Left lobe of liver (tissue), 2 donors: ENCODE measurements at regions not wholly inside any gene's neighbourhood (a gene's known extent, or its start where the extent isn't known, plus 50 kb on each side); places are given as distances from the start of the nearest gene placed in this dataset.

ENCODE experiments used
- ATAC-seq: fragments of 200-7000 bp; cut with Tn5 transposase; one replicate; pipeline ENCODE4 v1.9.1; 2020; ENCODE audit warnings: mild to moderate bottlenecking, moderate library complexity
- DNase-seq: peaks from one replicate; pipeline ENCODE4 v3.0.0-alpha.2; 2020; ENCODE audit warnings: low spot score
- donor health status: DM: no; HTN: no; CAD: no; lungs with moderate emphysema.
- donor health status: DM: no; HTN: yes; CAD: no.

DNA sequence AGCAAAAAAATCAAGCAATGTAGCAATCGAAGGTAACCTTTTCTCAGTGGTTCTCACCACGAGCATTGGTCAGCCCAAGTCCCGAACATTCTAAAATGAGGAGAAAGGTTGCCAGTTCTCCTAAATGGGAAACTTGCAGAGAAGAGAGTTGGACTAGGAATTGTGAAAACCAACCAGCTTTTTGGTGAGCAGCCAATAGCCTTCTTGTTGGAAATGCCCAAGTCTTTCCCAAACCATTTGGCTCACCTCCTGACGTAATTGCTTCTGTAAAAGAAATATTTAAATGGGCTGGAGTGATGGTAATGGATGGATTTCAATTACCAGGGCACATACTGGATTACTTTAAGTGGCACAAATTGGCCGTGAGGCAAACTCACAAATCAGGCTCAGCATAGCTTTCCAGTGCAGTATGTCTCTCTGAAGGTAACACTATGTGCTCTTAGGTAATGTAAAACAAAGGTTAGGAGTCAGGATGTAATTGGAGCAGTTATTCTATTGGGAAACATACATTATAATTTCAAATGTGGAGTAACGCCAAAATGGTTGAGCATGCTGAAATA lies 423.2 kb downstream of the KLF5 start:
- no peak for DNase-seq
- ATAC-seq = no peak

DNA sequence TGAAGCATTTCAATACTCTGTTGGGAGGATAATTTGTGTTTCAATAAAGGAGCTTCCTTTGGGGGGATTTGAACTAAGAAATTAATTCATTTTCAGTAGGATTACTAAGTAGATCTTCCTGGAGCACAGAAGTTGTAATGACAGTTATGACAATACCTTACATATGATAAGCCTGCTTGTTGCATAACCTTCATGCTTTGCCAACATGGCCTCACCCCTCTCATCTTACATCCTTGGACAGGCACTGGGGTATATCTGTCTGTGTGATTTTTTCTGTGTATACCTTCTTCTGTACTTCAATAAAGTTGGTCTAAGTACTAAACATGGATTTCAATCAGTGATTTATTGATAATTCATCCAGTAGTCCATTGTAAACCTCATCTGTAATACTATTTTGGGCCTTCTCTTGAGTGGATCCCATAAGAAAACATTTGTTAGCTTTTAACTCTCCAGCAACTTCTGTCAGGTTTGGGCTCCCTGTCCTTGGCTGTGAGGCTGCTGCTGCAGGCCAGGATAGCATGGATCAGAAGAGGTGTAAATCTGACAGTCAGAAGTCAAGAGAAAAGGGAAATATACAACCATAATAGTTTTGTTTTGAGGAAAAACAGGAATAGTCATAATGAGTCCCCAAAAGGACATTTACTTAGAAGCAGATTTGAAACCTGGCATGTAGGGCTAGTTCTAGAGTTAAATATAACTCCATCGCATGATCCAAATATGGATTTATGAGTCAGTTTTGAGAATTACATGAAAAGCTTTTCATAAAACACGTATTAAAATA lies 422.2 kb downstream of the KLF5 start:
- no peak for ATAC-seq

DNA sequence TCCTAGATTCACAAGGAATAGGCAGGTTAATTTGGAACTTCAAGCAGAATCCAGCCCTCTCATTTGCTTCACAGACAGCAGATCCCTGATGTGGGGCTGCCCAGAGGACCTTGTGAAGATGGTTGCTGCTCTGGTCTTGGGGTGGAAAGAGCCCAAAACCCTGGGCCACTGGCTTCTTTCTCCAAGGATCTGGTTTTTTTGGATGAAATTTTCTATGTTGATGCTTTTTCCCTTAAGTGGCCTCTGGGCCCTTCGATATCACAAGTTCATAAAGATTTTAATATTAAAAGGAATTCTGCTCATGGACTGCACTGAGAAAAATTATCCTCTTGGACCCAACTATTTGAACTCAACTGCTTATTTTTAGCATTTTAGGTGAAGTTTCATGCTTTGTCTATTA lies 421.1 kb downstream of the KLF5 start:
- ATAC-seq = no peak

More for the DNA sequence above, 422.2 kb downstream of the KLF5 start:
- no peak for DNase-seq

DNA sequence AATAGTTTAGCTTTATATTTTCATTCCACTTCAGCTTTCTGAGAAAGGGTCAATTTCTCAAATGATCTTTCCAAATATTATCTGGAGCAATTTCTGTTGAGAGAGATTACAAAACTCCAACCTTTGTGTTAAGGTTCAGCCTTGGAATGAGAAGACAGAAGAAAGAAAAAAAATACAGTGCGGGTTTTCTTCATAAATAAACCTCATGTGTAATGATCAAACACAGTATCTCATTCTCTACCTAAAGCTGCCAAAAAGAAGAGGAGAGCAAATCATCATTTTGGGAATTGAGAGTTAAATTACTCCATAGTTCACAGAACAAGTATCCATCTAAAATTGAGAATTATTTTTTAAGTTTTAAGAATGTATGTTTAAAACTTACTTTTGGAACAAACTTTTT lies 420.5 kb downstream of the KLF5 start:
- ATAC-seq = no peak
- no peak for DNase-seq

More for the DNA sequence above, 421.1 kb downstream of the KLF5 start:
- DNase-seq = no peak

DNA sequence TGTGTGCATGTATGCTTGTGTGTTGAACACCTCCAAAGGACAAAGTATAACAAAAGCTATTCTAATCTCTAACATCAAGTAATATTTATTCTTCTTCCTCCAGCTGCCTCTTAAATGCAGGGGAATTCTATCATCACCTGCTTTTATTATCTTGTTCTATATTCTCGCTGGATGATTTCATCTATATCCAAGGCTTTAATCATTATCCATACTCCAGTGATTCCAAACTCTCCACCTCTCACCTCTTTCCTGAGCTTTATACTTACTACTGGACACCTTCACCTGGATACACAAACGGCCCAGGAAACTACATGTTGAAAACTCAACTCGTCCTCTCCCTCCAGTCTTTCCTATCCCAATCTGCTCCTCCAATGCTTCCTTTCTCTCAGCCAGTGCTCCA lies 418.6 kb downstream of the KLF5 start:
- DNase-seq = no peak
- ATAC-seq = no peak

DNA sequence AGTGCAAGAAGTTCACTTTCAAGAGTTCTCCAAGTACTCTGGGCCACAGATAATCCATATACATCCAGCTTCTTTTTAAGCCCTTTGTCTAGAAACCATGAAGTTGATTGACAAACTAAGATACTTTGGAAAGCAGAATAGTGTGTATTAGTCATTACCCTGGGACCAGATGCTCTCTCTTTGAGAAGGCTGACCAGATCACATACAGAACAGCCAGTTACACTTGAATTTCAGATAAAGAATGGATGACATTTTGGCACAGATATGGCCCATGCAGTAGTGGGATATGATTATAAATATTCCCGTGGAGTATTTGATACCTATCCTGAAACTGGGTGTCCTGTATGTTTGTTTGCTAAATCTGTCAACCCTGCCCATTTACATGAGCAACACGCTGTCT lies 414.2 kb downstream of the KLF5 start:
- no peak for ATAC-seq
- DNase-seq = no peak

DNA sequence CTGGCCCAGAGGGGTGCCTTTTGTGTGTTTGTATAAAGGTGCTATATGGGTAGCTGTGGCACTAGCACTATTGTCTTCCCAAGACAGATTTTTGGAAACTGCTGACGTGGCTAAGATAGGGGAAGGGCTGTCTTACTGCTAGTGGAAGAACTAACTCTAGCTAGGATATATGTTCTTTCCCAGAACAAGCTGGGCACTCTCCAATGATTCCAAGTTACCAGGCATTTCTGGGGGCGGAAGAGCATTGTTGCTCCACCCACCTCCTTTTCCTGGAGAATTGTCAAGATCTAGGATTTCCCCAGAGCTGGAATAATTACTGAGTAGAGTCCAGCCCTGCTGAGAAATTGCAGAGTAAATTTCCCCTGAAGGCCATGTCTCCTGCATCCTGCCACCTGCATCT lies 408.3 kb downstream of the KLF5 start:
- ATAC-seq (no peak), DNase-seq (no peak)

DNA sequence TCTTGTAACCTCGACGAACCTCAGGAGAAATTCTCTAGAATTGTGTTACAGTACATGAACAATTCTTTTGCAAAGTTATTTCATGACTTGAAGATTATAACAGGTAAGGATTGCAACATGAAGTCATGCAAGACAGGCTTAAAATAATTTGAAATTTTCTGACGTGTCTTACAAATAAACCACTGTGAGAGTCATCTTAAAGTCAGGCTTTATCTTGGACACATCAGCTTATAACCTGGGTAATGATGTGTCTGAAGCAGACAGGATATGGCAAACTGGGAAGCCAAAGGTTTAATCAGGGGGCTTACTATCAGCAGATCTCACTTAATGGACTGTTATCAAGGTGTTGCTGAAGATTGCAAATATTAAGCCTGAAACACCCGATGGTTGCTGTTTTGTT lies 407.8 kb downstream of the KLF5 start:
- ATAC-seq (no peak), DNase-seq (no peak)

DNA sequence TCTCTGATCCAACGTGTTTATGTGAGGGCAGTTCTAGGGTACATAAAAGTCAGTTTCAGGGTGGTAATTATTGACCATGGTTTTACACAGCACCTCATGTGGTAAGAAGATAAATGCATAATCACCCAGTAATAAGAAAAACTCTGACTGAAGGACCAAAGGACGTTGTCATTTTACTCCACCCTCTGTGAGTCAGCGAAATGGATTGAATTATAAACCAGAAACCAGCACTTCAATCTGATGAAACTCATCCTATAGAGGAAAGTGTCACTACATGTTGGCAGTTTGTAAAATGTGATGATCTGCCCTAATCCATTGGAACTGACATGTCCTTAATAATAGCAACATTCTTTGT lies 406.8 kb downstream of the KLF5 start:
- DNase-seq (no peak), ATAC-seq (no peak)

DNA sequence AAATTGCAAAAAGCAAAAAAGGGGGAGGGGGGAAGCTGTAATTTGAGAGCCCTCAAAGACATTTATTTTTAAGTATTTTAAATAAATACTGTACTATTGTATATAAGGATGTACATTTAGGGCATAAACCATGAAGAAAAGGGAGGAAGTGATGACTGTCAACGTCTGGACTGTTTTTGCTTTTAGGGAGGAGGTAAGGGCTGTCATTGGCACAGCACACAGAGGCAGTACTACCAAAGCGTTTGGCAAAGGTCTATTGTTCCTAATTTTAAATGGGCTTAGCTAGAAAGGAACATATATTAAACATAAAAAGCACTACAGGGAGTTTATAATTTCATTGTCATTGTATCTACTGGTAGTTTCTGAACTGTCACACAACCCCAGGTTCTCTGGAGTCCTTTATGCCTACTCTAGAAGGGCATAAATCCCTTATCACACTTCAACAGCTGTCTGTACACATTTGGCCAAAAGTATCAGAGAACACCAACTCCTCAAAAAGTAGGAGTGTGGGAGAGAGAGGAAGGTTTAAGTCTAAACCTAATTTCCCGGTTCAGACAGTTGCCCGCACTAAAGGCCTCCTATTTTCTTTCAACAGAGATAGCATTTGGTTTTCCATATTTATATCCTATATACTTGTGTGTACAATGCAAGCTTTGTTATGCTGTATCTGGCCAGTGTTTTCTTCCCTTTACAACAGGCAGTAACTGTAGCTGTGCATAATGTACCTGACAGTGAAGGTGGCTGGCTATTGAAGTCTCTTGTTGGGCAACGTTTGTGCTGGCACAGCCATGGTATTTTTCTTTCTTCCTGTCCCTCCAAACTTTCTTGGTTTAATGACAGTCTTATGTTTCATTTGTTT lies 406.2 kb downstream of the KLF5 start:
- ATAC-seq = no peak
- no peak for DNase-seq

DNA sequence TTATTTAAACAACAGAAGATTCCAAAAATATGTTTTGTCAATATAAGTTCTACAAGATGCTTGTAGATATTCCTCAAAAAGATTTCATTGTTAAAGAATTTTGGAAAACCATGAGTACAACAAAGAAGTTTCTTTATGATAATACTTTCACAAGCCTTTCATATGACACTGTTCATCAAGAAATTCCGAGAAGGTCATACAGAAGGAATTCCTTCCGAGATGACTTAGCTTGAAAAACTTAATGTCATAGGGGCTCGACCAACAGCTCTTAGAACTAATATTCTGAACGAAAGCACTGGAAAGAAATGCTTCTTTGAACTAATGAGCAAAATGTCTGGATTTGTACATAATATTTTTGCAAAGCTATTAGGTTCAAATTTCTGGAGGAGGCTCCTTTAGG lies 403.4 kb downstream of the KLF5 start:
- ATAC-seq (no peak), DNase-seq (no peak)

DNA sequence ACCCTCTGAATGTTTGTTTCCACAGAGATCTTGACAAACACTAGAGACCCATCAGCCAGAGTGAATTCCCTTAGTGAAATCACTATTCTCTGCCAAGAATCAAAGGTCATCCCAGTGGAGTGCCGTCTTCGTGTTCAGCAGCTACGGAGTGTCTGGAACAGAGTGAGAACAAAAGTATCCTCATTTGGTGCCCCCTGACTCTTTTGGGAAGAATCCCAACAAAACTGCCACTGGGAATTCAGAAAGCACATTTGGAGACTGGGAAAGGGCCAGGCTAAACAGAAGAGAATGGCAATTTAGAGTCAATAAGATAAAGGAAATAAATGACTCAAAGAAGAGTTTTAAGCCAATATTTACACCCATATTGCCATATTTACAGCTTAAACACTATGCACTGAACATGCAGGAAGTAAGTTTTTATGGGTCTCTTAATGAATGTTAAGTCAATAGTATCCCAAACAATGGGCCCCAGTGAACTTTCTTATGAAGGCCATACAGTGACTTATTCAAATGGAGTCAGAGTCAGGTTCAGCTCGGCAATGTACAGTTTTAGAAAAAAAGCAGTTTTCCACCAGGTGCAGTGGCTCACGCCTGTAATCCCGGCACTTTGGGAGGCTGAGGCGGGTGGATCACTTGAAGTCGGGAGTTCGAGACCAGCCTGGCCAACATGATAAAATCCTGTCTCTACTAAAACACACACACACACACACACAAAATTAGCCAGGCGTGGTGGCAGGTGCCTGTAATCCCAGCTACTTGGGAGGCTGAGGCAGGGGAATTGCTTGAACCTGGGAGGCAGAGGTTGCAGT lies 392.6 kb downstream of the KLF5 start:
- ATAC-seq (peak; percentile 73), DNase-seq (no peak)

DNA sequence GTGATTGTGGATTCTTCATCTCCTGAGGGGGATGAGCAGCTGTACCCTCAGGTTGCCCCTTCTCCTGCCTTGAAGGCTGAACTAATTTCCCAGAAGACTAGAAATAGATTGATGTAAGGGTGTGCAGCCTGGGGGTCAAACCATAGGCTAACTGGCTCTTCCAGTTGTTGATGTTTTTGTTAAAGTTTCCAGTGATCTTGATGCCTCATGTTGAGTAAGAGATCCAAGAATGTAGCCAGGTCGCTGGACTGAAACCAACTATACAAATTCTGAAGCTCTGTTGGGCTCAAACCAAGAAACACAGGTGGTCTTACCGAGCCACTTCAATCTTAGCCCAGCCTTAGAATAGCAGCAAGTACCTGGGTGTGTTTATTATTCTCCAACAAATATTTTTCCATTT lies 391.8 kb downstream of the KLF5 start:
- ATAC-seq (no peak), DNase-seq (no peak)

DNA sequence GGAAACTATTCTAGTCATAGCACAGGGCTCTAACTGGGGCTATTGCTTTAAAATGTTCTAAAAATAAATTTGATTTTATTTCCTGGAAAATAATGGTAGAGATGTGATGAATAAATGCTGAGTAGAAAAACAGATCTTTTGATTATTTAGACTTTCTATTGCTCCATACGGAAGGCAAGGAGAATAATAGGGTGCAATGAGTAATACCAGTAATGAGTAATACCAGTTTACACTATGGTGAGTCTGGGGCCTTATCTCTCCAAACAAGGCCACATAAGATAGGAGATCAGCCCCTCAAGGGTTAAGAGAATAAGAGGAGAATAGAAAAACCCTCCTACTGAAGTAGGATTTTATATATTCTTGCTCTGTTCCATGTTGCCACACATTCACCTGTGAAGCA lies 390.4 kb downstream of the KLF5 start:
- DNase-seq (no peak), ATAC-seq (no peak)

DNA sequence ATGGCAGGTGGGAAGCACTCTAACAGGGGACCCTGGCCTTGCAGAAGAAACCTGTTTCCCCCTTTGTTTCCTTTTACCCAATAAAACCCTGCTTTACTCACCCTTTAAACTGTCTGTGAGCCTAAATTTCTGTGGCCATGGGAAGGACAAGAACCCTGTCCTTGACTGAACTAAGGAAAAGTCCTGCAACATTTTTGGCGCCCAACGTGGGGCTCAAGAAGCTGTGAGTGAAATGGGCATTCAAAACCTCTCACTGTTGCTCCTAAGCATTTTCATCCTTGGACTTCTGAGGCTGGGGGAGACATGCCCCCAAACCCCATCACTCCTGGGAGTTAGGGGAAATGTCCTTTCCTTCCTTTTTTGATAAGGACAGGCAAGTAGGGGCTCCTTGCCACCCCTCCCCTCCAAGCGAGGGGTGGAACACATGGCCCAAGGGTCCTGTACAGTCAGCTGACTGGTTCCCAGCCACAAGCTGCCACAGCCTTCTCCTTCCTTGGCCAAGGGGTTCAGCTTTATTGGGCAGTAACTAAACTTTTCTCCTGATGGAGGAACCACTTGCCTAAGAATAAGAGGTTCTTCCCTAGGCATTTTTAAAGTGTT lies 381.6 kb downstream of the KLF5 start:
- no peak for DNase-seq
- ATAC-seq = no peak

DNA sequence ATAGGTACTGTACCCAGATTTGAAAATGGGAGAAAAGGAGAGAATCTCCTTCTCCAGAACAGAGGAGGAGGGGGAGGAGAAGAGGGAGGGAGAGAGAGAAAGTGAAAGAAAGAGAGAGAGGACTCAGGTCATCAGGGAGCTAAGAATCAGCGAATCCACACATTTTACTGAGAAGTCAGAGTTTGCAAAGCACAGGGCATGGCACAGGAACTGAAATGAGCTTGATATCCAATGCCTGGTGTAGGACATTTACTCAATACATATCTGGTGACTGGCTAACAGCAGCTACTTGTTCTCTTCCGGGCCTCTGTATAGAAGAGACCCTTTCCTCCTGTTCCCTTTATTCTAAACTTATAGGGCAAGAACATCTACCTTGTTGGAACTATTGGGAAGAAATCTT lies 375.1 kb downstream of the KLF5 start:
- DNase-seq (no peak), ATAC-seq (no peak)

DNA sequence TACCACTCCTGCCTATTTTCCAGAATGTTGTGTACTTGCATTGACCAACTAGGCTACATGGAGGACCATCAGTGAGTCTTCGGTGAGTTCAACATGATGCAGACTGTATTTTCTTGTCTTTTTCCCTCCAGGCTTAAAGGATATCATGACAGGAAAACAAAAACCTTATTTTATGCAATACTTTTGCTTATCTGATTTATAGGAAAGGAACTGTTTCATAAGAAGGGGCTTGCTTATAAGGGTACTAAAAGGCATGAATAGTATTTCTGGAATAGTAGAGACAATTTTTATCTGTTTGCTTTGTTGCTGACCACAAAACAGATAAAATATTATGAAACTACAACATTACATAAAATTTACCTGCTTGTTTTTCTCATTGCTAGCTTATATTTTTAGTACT lies 374.7 kb downstream of the KLF5 start:
- no peak for DNase-seq

DNA sequence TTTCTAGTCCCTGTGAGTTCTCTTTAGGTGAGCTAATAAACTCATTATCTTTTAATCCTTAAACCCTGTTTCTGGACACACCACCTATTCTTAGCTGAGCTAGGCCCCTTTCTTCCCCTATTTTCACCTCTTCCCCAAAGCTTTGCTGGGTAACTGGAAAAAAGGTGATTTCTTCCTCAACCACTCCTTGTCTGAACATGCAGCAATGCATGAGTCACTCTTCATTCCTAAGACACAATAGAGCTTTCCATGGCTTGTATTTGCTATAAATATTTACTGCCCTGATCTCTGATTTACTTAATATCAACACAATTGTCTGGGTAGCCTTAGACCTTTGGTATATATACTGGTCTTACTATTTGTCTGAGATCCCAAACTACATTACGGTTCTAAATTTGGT lies 370.9 kb downstream of the KLF5 start:
- DNase-seq = no peak
- no peak for ATAC-seq

More for the DNA sequence above, 374.7 kb downstream of the KLF5 start:
- no peak for ATAC-seq

DNA sequence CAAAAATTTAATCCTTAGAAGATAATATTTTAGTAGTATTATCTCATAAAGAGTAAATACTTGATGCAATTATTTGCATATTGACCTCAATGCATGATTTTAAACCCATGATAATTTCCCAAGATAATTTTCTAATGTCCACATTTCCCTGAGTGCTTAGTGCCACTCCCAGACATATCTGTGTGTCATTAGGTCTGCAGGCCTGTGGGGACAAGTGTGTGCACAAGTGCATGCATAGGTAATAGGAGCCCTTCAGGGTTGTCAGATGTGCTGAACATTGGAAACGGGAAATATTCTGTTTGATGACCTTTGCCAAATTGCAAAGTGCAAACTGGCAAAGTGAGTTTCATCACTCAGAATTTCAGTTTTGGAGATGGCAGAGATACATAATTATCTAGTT lies 369.9 kb downstream of the KLF5 start:
- ATAC-seq = no peak

DNA sequence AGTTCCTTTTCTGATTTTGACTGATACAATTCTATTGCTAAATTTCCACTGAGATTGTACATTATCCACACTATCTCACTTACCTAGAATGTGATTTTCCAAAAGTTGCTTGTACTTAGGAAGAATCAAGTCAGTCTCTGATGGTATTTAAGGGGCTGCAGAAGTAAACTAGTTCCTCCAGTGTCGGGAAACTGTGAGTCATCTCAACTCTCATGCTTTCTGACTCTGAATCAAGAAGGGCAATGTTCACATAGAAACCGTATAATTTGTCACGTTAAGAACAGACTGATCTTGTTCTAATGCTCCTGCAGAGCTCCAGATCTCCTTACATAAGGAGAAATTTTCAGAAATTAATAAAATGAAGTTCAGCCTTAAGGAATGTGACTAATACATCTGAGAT lies 369.3 kb downstream of the KLF5 start:
- DNase-seq = no peak
- ATAC-seq = no peak

More for the DNA sequence above, 369.9 kb downstream of the KLF5 start:
- no peak for DNase-seq

DNA sequence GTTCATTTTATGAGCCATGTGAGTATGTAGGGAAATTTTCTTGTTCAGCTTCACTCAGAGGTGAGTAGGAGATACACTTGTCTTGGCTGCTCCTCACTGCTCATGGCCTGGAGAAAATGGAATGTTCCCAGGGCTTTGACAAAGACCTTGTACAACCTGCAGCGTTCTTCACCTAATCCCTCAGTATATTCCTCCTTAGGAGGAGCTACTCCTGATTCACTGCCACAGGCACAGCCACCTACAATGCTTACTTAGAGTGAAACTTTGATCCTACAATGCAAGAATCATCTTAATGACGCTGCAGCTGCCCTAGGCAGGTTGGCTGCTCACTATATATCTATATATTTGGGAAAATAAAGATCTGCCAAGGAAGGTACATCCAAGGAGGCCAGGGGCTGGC lies 364.2 kb downstream of the KLF5 start:
- DNase-seq (no peak), ATAC-seq (no peak)
